Dendritic cell treated with granulocyte-macrophage colony-stimulating factor and Interleukin-4, amounts not matched to agents 40 ng/mL and 50 ng/mL, for 4 days (primary cell): ENCODE measurements at regions not wholly inside any gene's neighbourhood (a gene's known extent, or its start where the extent isn't known, plus 50 kb on each side); places are given as distances from the start of the nearest gene placed in this dataset.

Source experiments
- H3K27ac Mint-ChIP-seq: one replicate; pipeline ENCODE4 v1.8.0; 2022; ENCODE audit warnings: mild to moderate bottlenecking, mixed read lengths
- H3K27me3 Mint-ChIP-seq: one replicate; pipeline ENCODE4 v1.8.0; 2022; ENCODE audit warnings: mild to moderate bottlenecking, mixed read lengths
- H3K36me3 Mint-ChIP-seq: one replicate; pipeline ENCODE4 v1.8.0; 2022; ENCODE audit warnings: low read depth, mixed read lengths
- H3K4me1 Mint-ChIP-seq: one replicate; pipeline ENCODE4 v1.8.0; 2022; ENCODE audit warnings: low read depth, mixed read lengths
- H3K4me3 Mint-ChIP-seq: one replicate; pipeline ENCODE4 v1.8.0; 2022; ENCODE audit warnings: mild to moderate bottlenecking, moderate library complexity, mixed read lengths
- H3K9me3 Mint-ChIP-seq: one replicate; pipeline ENCODE4 v1.8.0; 2022; ENCODE audit warnings: mixed read lengths
- intact Hi-C: fragments of 100-400 bp; cut with micrococcal nuclease; formaldehyde crosslinking; loops from one replicate; pipeline ENCODE4 v1.15.0; 2022

GRCh38 chr10:31731711-31732110 is 196.9 kb downstream of the ARHGAP12 start:
- Mint-ChIP-seq H3K36me3 (no peaks in the 10 kb centered on the region), H3K4me3 (no peak overlapping the region), H3K9me3 (peaks cover 8% of the 10 kb centered on the region), H3K27me3 (peaks cover 11% of the 10 kb centered on the region), H3K4me1 (no peaks in the 10 kb centered on the region), H3K27ac (no peak overlapping the region)
- intact Hi-C loops: no loop called here

GRCh38 chr10:31730776-31731175 is 197.9 kb downstream of the ARHGAP12 start:
- Mint-ChIP-seq H3K36me3 (no peaks in the 10 kb centered on the region), H3K9me3 (peaks cover 8% of the 10 kb centered on the region), H3K27me3 (peaks cover 11% of the 10 kb centered on the region), H3K4me3 (no peak overlapping the region), H3K27ac (no peak overlapping the region), H3K4me1 (no peaks in the 10 kb centered on the region)
- intact Hi-C loops: no loop called here

- H3K4me1 Mint-ChIP-seq: peaks cover 6% of the 10 kb centered on the region
- H3K4me3 Mint-ChIP-seq: no peak overlapping the region
- peaks cover 12% of the 10 kb centered on the region for H3K27me3 Mint-ChIP-seq
- H3K27ac Mint-ChIP-seq: no peak overlapping the region
- intact Hi-C loops: no loop called here
- peaks cover 8% of the 10 kb centered on the region for H3K9me3 Mint-ChIP-seq
- H3K36me3 Mint-ChIP-seq: no peaks in the 10 kb centered on the region
These were observed 199.9 kb downstream of the ARHGAP12 start for GRCh38 chr10:31728698-31729224.

GRCh38 chr10:31725436-31725835 is 203.2 kb downstream of the ARHGAP12 start:
- H3K27ac Mint-ChIP-seq: no peak overlapping the region
- intact Hi-C loops: no loop called here
- H3K27me3 Mint-ChIP-seq: peaks cover 3% of the 10 kb centered on the region
- H3K9me3 Mint-ChIP-seq: peaks cover 14% of the 10 kb centered on the region
- no peak overlapping the region for H3K4me3 Mint-ChIP-seq
- H3K4me1 Mint-ChIP-seq: peaks cover 25% of the 10 kb centered on the region
- no peaks in the 10 kb centered on the region for H3K36me3 Mint-ChIP-seq

GRCh38 chr10:31724296-31724695 is 204.3 kb downstream of the ARHGAP12 start:
- intact Hi-C loops: no loop called here
- Mint-ChIP-seq H3K4me3 (no peak overlapping the region), H3K36me3 (no peaks in the 10 kb centered on the region), H3K27ac (no peak overlapping the region), H3K4me1 (peaks cover 25% of the 10 kb centered on the region), H3K27me3 (peaks cover 3% of the 10 kb centered on the region), H3K9me3 (peaks cover 14% of the 10 kb centered on the region)

- peaks cover 25% of the 10 kb centered on the region for H3K4me1 Mint-ChIP-seq
- no peaks in the 10 kb centered on the region for H3K36me3 Mint-ChIP-seq
- peak overlapping the region; percentile 42 for H3K27ac Mint-ChIP-seq
- H3K9me3 Mint-ChIP-seq: peaks cover 9% of the 10 kb centered on the region
- intact Hi-C loops: no loop called here
- peaks cover 3% of the 10 kb centered on the region for H3K27me3 Mint-ChIP-seq
- no peak overlapping the region for H3K4me3 Mint-ChIP-seq
These were observed 205.4 kb downstream of the ARHGAP12 start for GRCh38 chr10:31723106-31723750.

- H3K9me3 Mint-ChIP-seq: peaks cover 6% of the 10 kb centered on the region
- H3K27ac Mint-ChIP-seq: no peak overlapping the region
These were observed 207.5 kb downstream of the ARHGAP12 start for GRCh38 chr10:31721096-31721495.

GRCh38 chr10:31720546-31720945 is 208.1 kb downstream of the ARHGAP12 start:
- Mint-ChIP-seq H3K4me1 (peaks cover 28% of the 10 kb centered on the region), H3K4me3 (no peak overlapping the region), H3K27ac (no peak overlapping the region), H3K36me3 (no peaks in the 10 kb centered on the region), H3K27me3 (peaks cover 3% of the 10 kb centered on the region), H3K9me3 (peaks cover 6% of the 10 kb centered on the region)
- intact Hi-C loops: no loop called here

More at GRCh38 chr10:31721096-31721495, 207.5 kb downstream of the ARHGAP12 start:
- peaks cover 3% of the 10 kb centered on the region for H3K27me3 Mint-ChIP-seq
- H3K4me3 Mint-ChIP-seq: no peak overlapping the region
- intact Hi-C loops: no loop called here
- H3K4me1 Mint-ChIP-seq: peaks cover 25% of the 10 kb centered on the region
- no peaks in the 10 kb centered on the region for H3K36me3 Mint-ChIP-seq

- Mint-ChIP-seq H3K4me3 (no peak overlapping the region), H3K36me3 (no peaks in the 10 kb centered on the region), H3K4me1 (peaks cover 55% of the 10 kb centered on the region), H3K27me3 (no peaks in the 10 kb centered on the region), H3K9me3 (peaks cover 25% of the 10 kb centered on the region), H3K27ac (peak overlapping the region; percentile 97)
- intact Hi-C loops: loop anchor here (5.0 kb wide), 1 partner anchor 43 kb away; no protein-coding TSS in a partner anchor
These were observed 219.2 kb downstream of the ARHGAP12 start for GRCh38 chr10:31709476-31709875.

GRCh38 chr10:31709028-31709427 is 219.6 kb downstream of the ARHGAP12 start:
- Mint-ChIP-seq H3K27ac (peak overlapping the region; percentile 97), H3K9me3 (peaks cover 25% of the 10 kb centered on the region), H3K4me3 (no peak overlapping the region), H3K36me3 (no peaks in the 10 kb centered on the region), H3K4me1 (peaks cover 59% of the 10 kb centered on the region), H3K27me3 (no peaks in the 10 kb centered on the region)
- intact Hi-C loops: loop anchor here (5.0 kb wide), 1 partner anchor 43 kb away; no protein-coding TSS in a partner anchor

- H3K4me1 Mint-ChIP-seq: peaks cover 65% of the 10 kb centered on the region
- no peak overlapping the region for H3K4me3 Mint-ChIP-seq
- peaks cover 5% of the 10 kb centered on the region for H3K36me3 Mint-ChIP-seq
- intact Hi-C loops: loop anchor here (5.0 kb wide), 1 partner anchor 44 kb away; no protein-coding TSS in a partner anchor
- H3K9me3 Mint-ChIP-seq: peaks cover 25% of the 10 kb centered on the region
- H3K27ac Mint-ChIP-seq: peak overlapping the region; percentile 97
- no peaks in the 10 kb centered on the region for H3K27me3 Mint-ChIP-seq
These were observed 220.2 kb downstream of the ARHGAP12 start for GRCh38 chr10:31708474-31708873.

GRCh38 chr10:31708046-31708445 is 220.6 kb downstream of the ARHGAP12 start:
- intact Hi-C loops: loop anchor here (5.0 kb wide), 1 partner anchor 44 kb away; no protein-coding TSS in a partner anchor
- no peaks in the 10 kb centered on the region for H3K27me3 Mint-ChIP-seq
- H3K4me3 Mint-ChIP-seq: peak overlapping the region; percentile 83
- H3K9me3 Mint-ChIP-seq: peaks cover 23% of the 10 kb centered on the region
- H3K27ac Mint-ChIP-seq: peak overlapping the region; percentile 97
- H3K4me1 Mint-ChIP-seq: peaks cover 69% of the 10 kb centered on the region
- peaks cover 9% of the 10 kb centered on the region for H3K36me3 Mint-ChIP-seq

- Mint-ChIP-seq H3K27me3 (no peaks in the 10 kb centered on the region), H3K4me3 (peak overlapping the region; percentile 83)
These were observed 221.3 kb downstream of the ARHGAP12 start for GRCh38 chr10:31707093-31708039.

More at GRCh38 chr10:31707093-31708039, 221.3 kb downstream of the ARHGAP12 start:
- Mint-ChIP-seq H3K36me3 (peaks cover 11% of the 10 kb centered on the region), H3K27ac (peak overlapping the region; percentile 97), H3K9me3 (peaks cover 16% of the 10 kb centered on the region), H3K4me1 (peaks cover 76% of the 10 kb centered on the region)
- intact Hi-C loops: loop anchor here (1.0 to 5.0 kb wide), 2 partner anchors 45 to 53 kb away; no protein-coding TSS in a partner anchor
